ENCODE measurements at regions not wholly inside any gene's neighbourhood (a gene's known extent, or its start where the extent isn't known, plus 50 kb on each side); places are given as distances from the start of the nearest gene placed in this dataset.

- TF ChIP-seq CTCF (IDR thresholded peaks at IDR 0.05) (no peak), EP300 (IDR thresholded peaks at IDR 0.05) (no peak), POLR2A (IDR thresholded peaks at IDR 0.05; ENCODE audit: low read depth) (no peak), POLR2AphosphoS5 (IDR thresholded peaks at IDR 0.05) (no peak)
These were observed 74.9 kb upstream of the ZFHX3 start for GRCh38 chr16:73122604-73123391.
